Peyer's patch (tissue), 4 donors: ENCODE measurements at regions not wholly inside any gene's neighbourhood (a gene's known extent, or its start where the extent isn't known, plus 50 kb on each side); places are given as distances from the start of the nearest gene placed in this dataset.

Source experiments
- DNase-seq, 3 donors: peaks; one replicate each; pipeline ENCODE4 v3.0.0-alpha.2; 2017 to 2019
- H3K27ac ChIP-seq, 4 donors: fragments of 200-600 bp; sonication (generic); one replicate each; pipeline ENCODE4 v1.5.1; 2016 to 2019
- H3K27me3 ChIP-seq, 2 donors: fragments of 200-600 bp; sonication (generic); one replicate each; pipeline ENCODE4 v1.5.1; 2019
- H3K36me3 ChIP-seq, 3 donors: fragments of 200-600 bp; sonication (generic); one replicate each; pipeline ENCODE4 v1.5.1; 2016 to 2019
- H3K4me1 ChIP-seq, 4 donors: fragments of 200-600 bp; sonication (generic); one replicate each; pipeline ENCODE4 v1.5.1; 2016 to 2019
- H3K4me3 ChIP-seq, 4 donors: fragments of 200-600 bp; sonication (generic); 1 replicate in 3 of 4; 2 replicates in 1 of 4; pipeline ENCODE4 v1.5.1; 2016 to 2019; ENCODE audit warnings: mild to moderate bottlenecking in 1 of 4
- H3K9me3 ChIP-seq, 4 donors: fragments of 200-600 bp; sonication (generic); one replicate each; pipeline ENCODE4 v1.5.1; 2016 to 2019; ENCODE audit warnings: mild to moderate bottlenecking in 1 of 4
- CTCF ChIP-seq, 6 experiments: fragments of 450-650 bp in 4 of 6; fragments of 200-600 bp in 2 of 6; sonication (generic) in 1 of 6; IDR thresholded peaks; one replicate each; pipeline ENCODE4 v1.5.1; 2017 to 2019; ENCODE audit warnings: antibody characterized with exemption in 6 of 6, mild to moderate bottlenecking in 3 of 6, moderate library complexity in 1 of 6
- POLR2A ChIP-seq, 2 donors: fragments of 450-650 bp; IDR thresholded peaks; one replicate each; pipeline ENCODE4 v1.5.1; 2017; ENCODE audit warnings: antibody characterized with exemption in 2 of 2, mild to moderate bottlenecking in 2 of 2, moderate library complexity in 2 of 2

- Histone ChIP-seq H3K27ac (no peak overlapping the region), H3K36me3 (no peaks in the 10 kb centered on the region), H3K4me1 (no peaks in the 10 kb centered on the region), H3K9me3 (no peaks in the 10 kb centered on the region), H3K4me3 (no peak overlapping the region), H3K27me3 (no peaks in the 10 kb centered on the region)
- DNase-seq: no peak
- no peak for TF ChIP-seq POLR2A (IDR thresholded peaks at IDR 0.05)
These were observed 381.2 kb downstream of the WDR72 start for GRCh38 chr15:53378096-53378800.

- Histone ChIP-seq H3K36me3 (no peaks in the 10 kb centered on the region), H3K27me3 (no peaks in the 10 kb centered on the region), H3K4me3 (no peak overlapping the region), H3K27ac (no peak overlapping the region), H3K9me3 (peaks cover 0 to 8% (median 0%) of the 10 kb centered on the region in 4 donors), H3K4me1 (no peaks in the 10 kb centered on the region)
- no peak for DNase-seq
- no peak for TF ChIP-seq POLR2A (IDR thresholded peaks at IDR 0.05)
- no peak for TF ChIP-seq CTCF (IDR thresholded peaks at IDR 0.05)
These were observed 391.7 kb downstream of the WDR72 start for GRCh38 chr15:53367740-53368139.

GRCh38 chr15:53360881-53361280, 398.6 kb downstream of the WDR72 start:
- DNase-seq: no peak
- Histone ChIP-seq H3K9me3 (no peaks in the 10 kb centered on the region), H3K27ac (no peak overlapping the region)

GRCh38 chr15:53359038-53359437, 400.4 kb downstream of the WDR72 start:
- Histone ChIP-seq H3K4me3 (no peak overlapping the region), H3K36me3 (no peaks in the 10 kb centered on the region), H3K27ac (no peak overlapping the region), H3K4me1 (no peaks in the 10 kb centered on the region), H3K9me3 (no peaks in the 10 kb centered on the region), H3K27me3 (no peaks in the 10 kb centered on the region)
- DNase-seq: no peak
- TF ChIP-seq POLR2A (IDR thresholded peaks at IDR 0.05): no peak
- no peak for TF ChIP-seq CTCF (IDR thresholded peaks at IDR 0.05)

More at GRCh38 chr15:53360881-53361280, 398.6 kb downstream of the WDR72 start:
- Histone ChIP-seq H3K36me3 (no peaks in the 10 kb centered on the region), H3K4me3 (no peak overlapping the region), H3K4me1 (no peaks in the 10 kb centered on the region), H3K27me3 (no peaks in the 10 kb centered on the region)
- TF ChIP-seq CTCF (IDR thresholded peaks at IDR 0.05): no peak
- no peak for TF ChIP-seq POLR2A (IDR thresholded peaks at IDR 0.05)

GRCh38 chr15:53354874-53355273, 404.6 kb downstream of the WDR72 start:
- TF ChIP-seq POLR2A (IDR thresholded peaks at IDR 0.05): no peak
- TF ChIP-seq CTCF (IDR thresholded peaks at IDR 0.05): no peak
- no peaks in the 10 kb centered on the region for H3K36me3 ChIP-seq
- H3K27me3 ChIP-seq: no peaks in the 10 kb centered on the region
- DNase-seq: no peak
- no peaks in the 10 kb centered on the region for H3K4me1 ChIP-seq
- no peak overlapping the region for H3K4me3 ChIP-seq
- H3K27ac ChIP-seq: no peak overlapping the region
- no peaks in the 10 kb centered on the region for H3K9me3 ChIP-seq

- no peaks in the 10 kb centered on the region for H3K36me3 ChIP-seq
- no peak overlapping the region for H3K27ac ChIP-seq
- H3K4me1 ChIP-seq: no peaks in the 10 kb centered on the region
- no peaks in the 10 kb centered on the region for H3K9me3 ChIP-seq
- no peaks in the 10 kb centered on the region for H3K27me3 ChIP-seq
- H3K4me3 ChIP-seq: no peak overlapping the region
- TF ChIP-seq CTCF (IDR thresholded peaks at IDR 0.05) (no peak), POLR2A (IDR thresholded peaks at IDR 0.05) (no peak)
- no peak for DNase-seq
These were observed 408.1 kb downstream of the WDR72 start for GRCh38 chr15:53351373-53351772.
